Breast epithelium (tissue), 3 donors: ENCODE measurements at regions not wholly inside any gene's neighbourhood (a gene's known extent, or its start where the extent isn't known, plus 50 kb on each side); places are given as distances from the start of the nearest gene placed in this dataset.

Experiments used
- POLR2A ChIP-seq: fragments of 450-650 bp; IDR thresholded peaks from one replicate; pipeline ENCODE4 v1.6.1; 2016; ENCODE audit warnings: antibody characterized with exemption, mild to moderate bottlenecking, moderate library complexity
- TF ChIP-seq, protein P1 (sequence below), 3 donors: fragments of 450-650 bp; IDR thresholded peaks; one replicate each; pipeline ENCODE4 v1.5.1; 2016 to 2017; ENCODE audit warnings: antibody characterized with exemption in 3 of 3, mild to moderate bottlenecking in 3 of 3, moderate library complexity in 3 of 3

DNA sequence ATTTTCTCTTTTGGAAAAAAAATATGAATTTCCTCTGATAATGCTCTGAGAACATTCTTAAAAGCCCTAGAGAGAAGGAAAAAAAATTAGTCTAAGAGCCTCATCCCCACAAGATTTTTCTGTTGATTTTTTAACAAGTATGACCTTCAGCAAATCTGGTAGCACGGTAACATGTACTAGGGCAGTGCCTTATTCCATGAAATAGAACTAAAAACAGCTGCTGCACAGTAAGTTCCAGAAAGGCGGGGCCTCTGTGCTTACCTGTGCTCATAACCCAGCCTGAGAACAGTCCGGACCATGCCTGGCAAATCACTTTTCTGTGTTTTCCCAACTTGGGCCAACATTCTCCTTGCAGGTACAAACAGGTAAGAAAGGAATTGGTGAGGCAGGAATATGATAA, 519.1 kb upstream of the AKR1E2 start:
- TF ChIP-seq POLR2A = no peak
- TF ChIP-seq, protein P1, sequence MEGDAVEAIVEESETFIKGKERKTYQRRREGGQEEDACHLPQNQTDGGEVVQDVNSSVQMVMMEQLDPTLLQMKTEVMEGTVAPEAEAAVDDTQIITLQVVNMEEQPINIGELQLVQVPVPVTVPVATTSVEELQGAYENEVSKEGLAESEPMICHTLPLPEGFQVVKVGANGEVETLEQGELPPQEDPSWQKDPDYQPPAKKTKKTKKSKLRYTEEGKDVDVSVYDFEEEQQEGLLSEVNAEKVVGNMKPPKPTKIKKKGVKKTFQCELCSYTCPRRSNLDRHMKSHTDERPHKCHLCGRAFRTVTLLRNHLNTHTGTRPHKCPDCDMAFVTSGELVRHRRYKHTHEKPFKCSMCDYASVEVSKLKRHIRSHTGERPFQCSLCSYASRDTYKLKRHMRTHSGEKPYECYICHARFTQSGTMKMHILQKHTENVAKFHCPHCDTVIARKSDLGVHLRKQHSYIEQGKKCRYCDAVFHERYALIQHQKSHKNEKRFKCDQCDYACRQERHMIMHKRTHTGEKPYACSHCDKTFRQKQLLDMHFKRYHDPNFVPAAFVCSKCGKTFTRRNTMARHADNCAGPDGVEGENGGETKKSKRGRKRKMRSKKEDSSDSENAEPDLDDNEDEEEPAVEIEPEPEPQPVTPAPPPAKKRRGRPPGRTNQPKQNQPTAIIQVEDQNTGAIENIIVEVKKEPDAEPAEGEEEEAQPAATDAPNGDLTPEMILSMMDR (IDR thresholded peaks at IDR 0.05) = no peak
